Sigmoid colon (tissue), 6 donors: ENCODE measurements at regions not wholly inside any gene's neighbourhood (a gene's known extent, or its start where the extent isn't known, plus 50 kb on each side); places are given as distances from the start of the nearest gene placed in this dataset.

Experiments
- DNase-seq: peaks from one replicate; pipeline ENCODE4 v3.0.0-alpha.2; 2019
- H3K27ac ChIP-seq, 4 donors: fragments of 200-600 bp; sonication (generic); one replicate each; pipeline ENCODE4 v1.5.1; 2016 to 2019; ENCODE audit warnings: mild to moderate bottlenecking in 1 of 4
- H3K27me3 ChIP-seq, 3 donors: fragments of 200-600 bp; sonication (generic); one replicate each; pipeline ENCODE4 v1.5.1; 2019; ENCODE audit warnings: mild to moderate bottlenecking in 1 of 3
- H3K36me3 ChIP-seq, 4 donors: fragments of 200-600 bp; sonication (generic); one replicate each; pipeline ENCODE4 v1.5.1; 2016 to 2019
- H3K4me1 ChIP-seq, 4 donors: fragments of 200-600 bp; sonication (generic); one replicate each; pipeline ENCODE4 v1.5.1; 2017 to 2019
- H3K4me3 ChIP-seq, 4 donors: fragments of 200-600 bp; sonication (generic); one replicate each; pipeline ENCODE4 v1.5.1; 2017 to 2019; ENCODE audit warnings: mild to moderate bottlenecking in 2 of 4, moderate library complexity in 1 of 4
- H3K9me3 ChIP-seq, 4 donors: fragments of 200-600 bp in 3 of 4; sonication (generic) in 3 of 4; one replicate each; pipeline versions ENCODE4 v1.5.1 to v1.6.1; 2013 to 2019
- EP300 ChIP-seq, 4 donors: sonication (generic); formaldehyde crosslinking; IDR thresholded peaks; one replicate each; pipeline ENCODE4 v1.6.1; 2017; ENCODE audit warnings: antibody characterized with exemption in 4 of 4
- POLR2A ChIP-seq, 2 donors: fragments of 450-650 bp; IDR thresholded peaks; one replicate each; pipeline ENCODE4 v1.6.1; 2016; ENCODE audit warnings: antibody characterized with exemption in 2 of 2, mild to moderate bottlenecking in 2 of 2, moderate library complexity in 2 of 2
- POLR2AphosphoS5 ChIP-seq, 4 donors: sonication (generic); formaldehyde crosslinking; IDR thresholded peaks; one replicate each; pipeline ENCODE4 v1.6.1; 2017; ENCODE audit warnings: antibody characterized with exemption in 4 of 4
- WGBS, 2 donors: extraction: QIAGEN DNeasy Blood & Tissue Kit; methylation state at CpG; one replicate each; pipeline ENCODE4 v1.1.7; 2013; 5-methylcytosine and 5-hydroxymethylcytosine counted together
- intact Hi-C: fragments of 100-400 bp; cut with DNase I; formaldehyde crosslinking; loops from one replicate; pipeline ENCODE4 v1.15.1; 2023
- TF ChIP-seq, protein P1 (sequence below), 4 experiments: fragments of 450-650 bp in 3 of 4; fragments of 200-600 bp in 1 of 4; IDR thresholded peaks; one replicate each; pipeline ENCODE4 v1.5.1; 2016 to 2019; ENCODE audit warnings: antibody characterized with exemption in 4 of 4, mild to moderate bottlenecking in 3 of 4, moderate library complexity in 2 of 4
- donor health status: healthy with polysubstance abuse.
- donor health status: healthy.

DNA sequence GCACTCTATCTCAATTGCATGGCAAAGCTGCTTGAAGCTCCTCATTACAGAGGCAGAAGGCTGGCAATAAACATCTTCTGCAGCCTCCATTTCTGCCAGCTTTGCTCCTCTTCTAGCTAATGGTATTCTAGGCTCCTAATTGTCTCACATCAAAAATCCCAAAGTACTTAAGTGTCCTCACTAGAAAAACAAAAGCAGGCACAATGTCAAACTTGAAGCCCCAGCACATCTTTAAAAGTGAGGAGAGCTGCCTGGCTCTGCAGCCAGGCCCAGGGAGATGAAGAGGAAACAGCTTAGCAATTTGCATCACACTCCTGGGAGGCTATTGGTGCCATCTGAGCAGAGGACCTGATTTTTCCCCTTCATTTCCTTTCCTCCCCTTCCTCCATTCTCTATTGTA lies 197.1 kb downstream of the KCNJ2 start:
- TF ChIP-seq EP300 (IDR thresholded peaks at IDR 0.05) (no peak), POLR2AphosphoS5 (IDR thresholded peaks at IDR 0.05) (no peak), POLR2A (IDR thresholded peaks at IDR 0.05) (no peak)
- TF ChIP-seq, protein P1, sequence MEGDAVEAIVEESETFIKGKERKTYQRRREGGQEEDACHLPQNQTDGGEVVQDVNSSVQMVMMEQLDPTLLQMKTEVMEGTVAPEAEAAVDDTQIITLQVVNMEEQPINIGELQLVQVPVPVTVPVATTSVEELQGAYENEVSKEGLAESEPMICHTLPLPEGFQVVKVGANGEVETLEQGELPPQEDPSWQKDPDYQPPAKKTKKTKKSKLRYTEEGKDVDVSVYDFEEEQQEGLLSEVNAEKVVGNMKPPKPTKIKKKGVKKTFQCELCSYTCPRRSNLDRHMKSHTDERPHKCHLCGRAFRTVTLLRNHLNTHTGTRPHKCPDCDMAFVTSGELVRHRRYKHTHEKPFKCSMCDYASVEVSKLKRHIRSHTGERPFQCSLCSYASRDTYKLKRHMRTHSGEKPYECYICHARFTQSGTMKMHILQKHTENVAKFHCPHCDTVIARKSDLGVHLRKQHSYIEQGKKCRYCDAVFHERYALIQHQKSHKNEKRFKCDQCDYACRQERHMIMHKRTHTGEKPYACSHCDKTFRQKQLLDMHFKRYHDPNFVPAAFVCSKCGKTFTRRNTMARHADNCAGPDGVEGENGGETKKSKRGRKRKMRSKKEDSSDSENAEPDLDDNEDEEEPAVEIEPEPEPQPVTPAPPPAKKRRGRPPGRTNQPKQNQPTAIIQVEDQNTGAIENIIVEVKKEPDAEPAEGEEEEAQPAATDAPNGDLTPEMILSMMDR (IDR thresholded peaks at IDR 0.05): no peak

DNA sequence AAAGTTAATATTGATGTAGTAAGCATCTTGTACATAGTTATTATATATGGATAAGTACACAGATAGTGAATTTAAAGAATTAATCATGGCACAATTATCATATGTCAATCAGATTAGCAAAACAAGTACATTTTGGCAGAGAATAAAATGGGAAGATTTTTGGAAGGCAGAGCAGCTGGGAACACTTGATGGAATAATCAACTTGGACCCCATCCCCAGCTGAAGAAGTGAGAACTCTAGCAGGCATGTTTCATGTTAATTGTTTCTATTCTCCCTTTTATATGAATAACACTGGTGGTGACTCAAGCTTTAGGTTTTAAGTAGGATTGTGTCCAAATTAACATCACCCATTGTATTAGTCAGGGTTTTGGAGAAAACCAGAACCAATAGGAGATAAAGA lies 198.7 kb downstream of the KCNJ2 start:
- intact Hi-C loops: no loop called here
- H3K27me3 ChIP-seq: no peaks in the 10 kb centered on the region
- no peak overlapping the region for H3K4me3 ChIP-seq
- DNase-seq: no peak
- no peaks in the 10 kb centered on the region for H3K4me1 ChIP-seq
- no peaks in the 10 kb centered on the region for H3K9me3 ChIP-seq
- no peak for TF ChIP-seq POLR2A (IDR thresholded peaks at IDR 0.05)
- no peaks in the 10 kb centered on the region for H3K36me3 ChIP-seq
- H3K27ac ChIP-seq: no peak overlapping the region

More for the DNA sequence above, 197.1 kb downstream of the KCNJ2 start:
- intact Hi-C loops: no loop called here
- H3K36me3 ChIP-seq: no peaks in the 10 kb centered on the region
- no peaks in the 10 kb centered on the region for H3K4me1 ChIP-seq
- H3K4me3 ChIP-seq: no peak overlapping the region
- no peaks in the 10 kb centered on the region for H3K27me3 ChIP-seq
- no peaks in the 10 kb centered on the region for H3K9me3 ChIP-seq
- no peak for DNase-seq
- H3K27ac ChIP-seq: no peak overlapping the region

DNA sequence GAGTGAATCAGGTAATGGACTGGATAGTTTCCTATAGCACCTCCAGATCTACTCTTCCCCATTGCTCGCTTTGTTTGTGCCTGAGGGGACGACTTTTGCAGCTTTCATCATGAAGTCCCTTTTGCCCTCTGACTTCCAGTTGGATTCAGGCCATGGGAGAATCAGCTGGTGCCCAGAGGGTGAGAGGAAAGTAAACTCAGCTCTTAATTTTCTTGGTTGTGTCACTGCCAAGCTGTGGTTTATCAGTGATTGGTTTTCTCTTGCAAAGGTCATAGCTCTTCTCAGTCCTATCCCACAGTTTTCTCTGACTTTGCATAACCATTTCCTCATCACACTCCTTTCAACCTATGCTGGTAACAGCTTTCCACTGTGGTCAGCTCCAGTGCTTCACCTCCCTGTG lies 200.1 kb downstream of the KCNJ2 start:
- DNase-seq: no peak
- Histone ChIP-seq H3K36me3 (no peaks in the 10 kb centered on the region), H3K9me3 (no peaks in the 10 kb centered on the region), H3K4me1 (no peaks in the 10 kb centered on the region), H3K27ac (no peak overlapping the region), H3K4me3 (no peak overlapping the region), H3K27me3 (no peaks in the 10 kb centered on the region)
- intact Hi-C loops: no loop called here
- TF ChIP-seq POLR2AphosphoS5 (IDR thresholded peaks at IDR 0.05) (no peak), POLR2A (IDR thresholded peaks at IDR 0.05) (no peak), EP300 (IDR thresholded peaks at IDR 0.05) (no peak)
- TF ChIP-seq, protein P1 (IDR thresholded peaks at IDR 0.05): no peak
- WGBS, 2 donors: 86 to 91% methylated on average over 2 of the region's 2 CpGs

DNA sequence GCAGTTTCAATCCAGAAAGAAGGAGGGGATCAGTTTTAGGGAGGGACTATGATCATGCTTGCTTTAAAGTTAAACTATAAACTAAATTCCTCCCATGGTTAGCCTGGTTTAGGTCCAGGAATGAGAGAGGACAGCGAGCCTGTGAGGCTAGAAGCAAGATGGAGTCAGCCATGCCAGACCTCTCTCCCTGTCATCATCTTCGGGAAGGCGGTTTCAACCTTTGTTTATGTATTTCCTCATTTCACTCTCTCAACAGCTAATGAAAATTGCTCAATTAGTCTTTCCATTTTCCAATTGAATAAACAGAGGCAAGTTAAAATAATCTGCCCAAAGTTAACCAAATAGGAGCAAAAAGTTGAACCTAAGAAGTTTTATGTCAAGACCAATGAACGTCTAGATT lies 201.5 kb downstream of the KCNJ2 start:
- Histone ChIP-seq H3K27ac (no peak overlapping the region), H3K36me3 (no peaks in the 10 kb centered on the region), H3K27me3 (no peaks in the 10 kb centered on the region), H3K4me1 (no peaks in the 10 kb centered on the region), H3K4me3 (no peak overlapping the region), H3K9me3 (no peaks in the 10 kb centered on the region)
- 84 to 86% methylated on average over 4 of the region's 4 CpGs for WGBS, 2 donors
- TF ChIP-seq POLR2AphosphoS5 (IDR thresholded peaks at IDR 0.05) (no peak), POLR2A (IDR thresholded peaks at IDR 0.05) (no peak), EP300 (IDR thresholded peaks at IDR 0.05) (no peak)
- TF ChIP-seq, protein P1 (IDR thresholded peaks at IDR 0.05): no peak
- no peak for DNase-seq
- intact Hi-C loops: no loop called here

DNA sequence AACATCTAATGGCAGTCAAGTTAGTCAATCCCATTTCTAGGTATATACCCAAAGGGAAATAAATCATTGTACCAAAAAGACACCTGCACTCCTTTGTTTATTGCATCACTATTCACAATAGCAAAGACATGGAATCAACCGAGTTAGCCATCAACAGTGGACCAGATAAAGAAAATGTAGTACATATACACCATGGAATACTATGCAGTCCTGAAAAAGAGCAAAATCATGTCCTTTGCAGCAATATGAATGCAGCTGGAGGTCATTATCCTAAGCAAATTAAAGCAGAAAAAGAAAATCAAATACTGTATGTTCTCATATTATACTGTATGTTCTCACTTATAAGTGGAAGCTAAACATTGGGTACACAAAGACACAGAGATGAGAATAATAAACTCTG lies 204.0 kb downstream of the KCNJ2 start:
- H3K27me3 ChIP-seq: no peaks in the 10 kb centered on the region
- no peak overlapping the region for H3K4me3 ChIP-seq
- DNase-seq: no peak
- intact Hi-C loops: no loop called here
- WGBS, 2 donors: 88 to 98% methylated on average over 1 of the region's 1 CpG
- no peaks in the 10 kb centered on the region for H3K4me1 ChIP-seq
- H3K27ac ChIP-seq: no peak overlapping the region
- H3K36me3 ChIP-seq: no peaks in the 10 kb centered on the region
- H3K9me3 ChIP-seq: no peaks in the 10 kb centered on the region
- TF ChIP-seq, protein P1 (IDR thresholded peaks at IDR 0.05): no peak
- no peak for TF ChIP-seq POLR2AphosphoS5 (IDR thresholded peaks at IDR 0.05)
- TF ChIP-seq EP300 (IDR thresholded peaks at IDR 0.05): no peak
- no peak for TF ChIP-seq POLR2A (IDR thresholded peaks at IDR 0.05)
